ENCODE measurements at regions not wholly inside any gene's neighbourhood (a gene's known extent, or its start where the extent isn't known, plus 50 kb on each side); places are given as distances from the start of the nearest gene placed in this dataset.

DNA sequence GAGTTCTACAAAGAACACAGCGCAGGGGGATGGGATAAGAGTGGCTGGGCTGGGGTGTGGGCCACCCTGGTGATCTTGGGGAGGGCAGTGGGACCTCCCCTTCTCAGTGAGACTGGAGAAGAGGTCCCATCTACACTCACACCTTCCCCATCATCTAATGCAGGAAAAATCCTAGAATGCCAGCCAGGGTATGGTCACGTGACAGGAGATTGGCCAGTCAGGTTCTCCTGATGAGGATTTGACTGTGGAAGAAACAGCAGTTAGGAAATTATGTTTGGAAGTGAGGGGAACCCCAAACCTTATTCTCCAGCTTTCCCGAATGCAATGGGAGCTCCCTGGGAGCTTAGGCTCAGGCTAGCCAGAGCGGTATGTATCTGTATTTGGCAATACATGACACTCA lies 158.8 kb upstream of the GRB10 start:
- H3K9me2 ChIP-seq (replicated peaks; ENCODE audit: low read depth, low read length) = no peaks in the 10 kb centered on the region
- no peak overlapping the region for H3K4me3 ChIP-seq (ENCODE audit: low read length, poor library complexity, severe bottlenecking)
- TF ChIP-seq, protein P1, sequence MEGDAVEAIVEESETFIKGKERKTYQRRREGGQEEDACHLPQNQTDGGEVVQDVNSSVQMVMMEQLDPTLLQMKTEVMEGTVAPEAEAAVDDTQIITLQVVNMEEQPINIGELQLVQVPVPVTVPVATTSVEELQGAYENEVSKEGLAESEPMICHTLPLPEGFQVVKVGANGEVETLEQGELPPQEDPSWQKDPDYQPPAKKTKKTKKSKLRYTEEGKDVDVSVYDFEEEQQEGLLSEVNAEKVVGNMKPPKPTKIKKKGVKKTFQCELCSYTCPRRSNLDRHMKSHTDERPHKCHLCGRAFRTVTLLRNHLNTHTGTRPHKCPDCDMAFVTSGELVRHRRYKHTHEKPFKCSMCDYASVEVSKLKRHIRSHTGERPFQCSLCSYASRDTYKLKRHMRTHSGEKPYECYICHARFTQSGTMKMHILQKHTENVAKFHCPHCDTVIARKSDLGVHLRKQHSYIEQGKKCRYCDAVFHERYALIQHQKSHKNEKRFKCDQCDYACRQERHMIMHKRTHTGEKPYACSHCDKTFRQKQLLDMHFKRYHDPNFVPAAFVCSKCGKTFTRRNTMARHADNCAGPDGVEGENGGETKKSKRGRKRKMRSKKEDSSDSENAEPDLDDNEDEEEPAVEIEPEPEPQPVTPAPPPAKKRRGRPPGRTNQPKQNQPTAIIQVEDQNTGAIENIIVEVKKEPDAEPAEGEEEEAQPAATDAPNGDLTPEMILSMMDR (conservative IDR thresholded peaks at IDR 0.05; ENCODE audit: low read length) = no peak
- TF ChIP-seq EZH2phosphoT487 (IDR thresholded peaks at IDR 0.05; ENCODE audit: borderline replicate concordance) = no peak
- no peaks in the 10 kb centered on the region for H3K4me1 ChIP-seq (ENCODE audit: insufficient read depth, low read length, poor library complexity, severe bottlenecking)
- no peaks in the 10 kb centered on the region for H3F3A ChIP-seq (ENCODE audit: low read depth)
- H3K27me3 ChIP-seq (ENCODE audit: insufficient read depth, low read length, poor library complexity, severe bottlenecking) = peaks cover 6% of the 10 kb centered on the region
- no peaks in the 10 kb centered on the region for H3K79me2 ChIP-seq (ENCODE audit: insufficient read depth, low read length)
- no peaks in the 10 kb centered on the region for H3K9me3 ChIP-seq (ENCODE audit: insufficient read depth, low read depth, low read length)
- H2AFZ ChIP-seq (ENCODE audit: low read length) = no peak overlapping the region
- no peak overlapping the region for H3K4me2 ChIP-seq (ENCODE audit: low read depth, low read length, poor library complexity, severe bottlenecking)
- H4K20me1 ChIP-seq (ENCODE audit: insufficient read depth, low read length, poor library complexity, severe bottlenecking) = no peaks in the 10 kb centered on the region
- H3K9ac ChIP-seq (ENCODE audit: low read depth, low read length, poor library complexity, severe bottlenecking) = no peak overlapping the region
- no peaks in the 10 kb centered on the region for H3K36me3 ChIP-seq (ENCODE audit: insufficient read depth, low read length)

DNA sequence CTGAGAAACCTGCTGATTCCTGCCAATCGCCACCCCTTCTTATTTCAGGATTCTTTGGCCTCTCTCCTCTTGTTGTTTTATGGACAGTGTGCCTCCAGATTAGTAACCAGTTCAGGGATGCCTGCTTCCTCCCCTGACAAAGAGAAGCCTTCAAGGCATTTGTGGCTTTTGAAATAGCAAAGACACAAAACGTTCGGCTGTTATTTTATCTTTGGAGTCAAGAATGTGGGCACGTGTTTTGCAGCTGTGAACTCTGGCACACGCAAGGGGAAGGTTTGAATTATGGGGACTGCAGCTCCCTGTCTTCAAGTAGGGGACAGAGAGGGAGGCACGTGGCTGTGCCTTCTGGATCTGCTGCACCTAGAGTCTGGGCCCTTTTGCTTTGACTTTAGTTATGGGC lies 157.9 kb upstream of the GRB10 start:
- H3K9me2 ChIP-seq (replicated peaks; ENCODE audit: low read depth, low read length) = no peaks in the 10 kb centered on the region
- TF ChIP-seq EZH2phosphoT487 (IDR thresholded peaks at IDR 0.05; ENCODE audit: borderline replicate concordance) = no peak
- no peaks in the 10 kb centered on the region for H3K36me3 ChIP-seq (ENCODE audit: insufficient read depth, low read length)
- no peaks in the 10 kb centered on the region for H4K20me1 ChIP-seq (ENCODE audit: insufficient read depth, low read length, poor library complexity, severe bottlenecking)
- H2AFZ ChIP-seq (ENCODE audit: low read length) = no peak overlapping the region
- no peak overlapping the region for H3K4me3 ChIP-seq (ENCODE audit: low read length, poor library complexity, severe bottlenecking)
- H3K4me2 ChIP-seq (ENCODE audit: low read depth, low read length, poor library complexity, severe bottlenecking) = no peak overlapping the region
- H3K9ac ChIP-seq (ENCODE audit: low read depth, low read length, poor library complexity, severe bottlenecking) = no peak overlapping the region
- no peaks in the 10 kb centered on the region for H3K4me1 ChIP-seq (ENCODE audit: insufficient read depth, low read length, poor library complexity, severe bottlenecking)
- H3K9me3 ChIP-seq (ENCODE audit: insufficient read depth, low read depth, low read length) = no peaks in the 10 kb centered on the region
- H3K27me3 ChIP-seq (ENCODE audit: insufficient read depth, low read length, poor library complexity, severe bottlenecking) = peaks cover 6% of the 10 kb centered on the region
- H3F3A ChIP-seq (ENCODE audit: low read depth) = no peaks in the 10 kb centered on the region
- H3K79me2 ChIP-seq (ENCODE audit: insufficient read depth, low read length) = no peaks in the 10 kb centered on the region

DNA sequence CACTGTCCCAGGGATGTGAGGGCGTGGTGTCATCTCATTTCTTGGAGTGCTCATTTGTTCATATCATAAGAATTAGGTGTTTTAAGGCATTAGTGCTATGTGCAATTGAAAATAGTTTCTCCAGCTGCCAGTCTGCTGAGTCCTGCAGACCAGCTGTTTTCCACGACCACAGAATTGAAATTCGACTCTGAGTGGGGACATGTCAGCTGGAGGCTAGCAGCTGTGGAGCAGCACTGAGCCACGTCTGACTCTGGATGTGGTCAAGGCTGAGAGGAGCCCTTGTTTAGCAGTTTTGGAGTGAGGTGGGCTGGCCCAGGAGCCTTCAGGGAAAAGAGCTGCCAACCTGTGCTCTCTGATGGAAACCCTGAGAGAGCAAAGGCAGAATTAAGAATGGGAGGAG lies 156.3 kb upstream of the GRB10 start:
- Histone ChIP-seq H3K4me2 (ENCODE audit: low read depth, low read length, poor library complexity, severe bottlenecking) (no peak overlapping the region), H3K4me3 (ENCODE audit: low read length, poor library complexity, severe bottlenecking) (no peak overlapping the region), H3K27me3 (ENCODE audit: insufficient read depth, low read length, poor library complexity, severe bottlenecking) (peaks cover 6% of the 10 kb centered on the region), H3K36me3 (ENCODE audit: insufficient read depth, low read length) (no peaks in the 10 kb centered on the region), H3K9me3 (ENCODE audit: insufficient read depth, low read depth, low read length) (no peaks in the 10 kb centered on the region), H3K9ac (ENCODE audit: low read depth, low read length, poor library complexity, severe bottlenecking) (no peak overlapping the region), H3K9me2 (replicated peaks; ENCODE audit: low read depth, low read length) (no peaks in the 10 kb centered on the region), H2AFZ (ENCODE audit: low read length) (no peak overlapping the region), H3F3A (ENCODE audit: low read depth) (no peaks in the 10 kb centered on the region), H3K79me2 (ENCODE audit: insufficient read depth, low read length) (no peaks in the 10 kb centered on the region), H4K20me1 (ENCODE audit: insufficient read depth, low read length, poor library complexity, severe bottlenecking) (no peaks in the 10 kb centered on the region), H3K4me1 (ENCODE audit: insufficient read depth, low read length, poor library complexity, severe bottlenecking) (no peaks in the 10 kb centered on the region)
- TF ChIP-seq, protein P1 (conservative IDR thresholded peaks at IDR 0.05; ENCODE audit: low read length) = no peak
- TF ChIP-seq EZH2phosphoT487 (IDR thresholded peaks at IDR 0.05; ENCODE audit: borderline replicate concordance) = no peak

DNA sequence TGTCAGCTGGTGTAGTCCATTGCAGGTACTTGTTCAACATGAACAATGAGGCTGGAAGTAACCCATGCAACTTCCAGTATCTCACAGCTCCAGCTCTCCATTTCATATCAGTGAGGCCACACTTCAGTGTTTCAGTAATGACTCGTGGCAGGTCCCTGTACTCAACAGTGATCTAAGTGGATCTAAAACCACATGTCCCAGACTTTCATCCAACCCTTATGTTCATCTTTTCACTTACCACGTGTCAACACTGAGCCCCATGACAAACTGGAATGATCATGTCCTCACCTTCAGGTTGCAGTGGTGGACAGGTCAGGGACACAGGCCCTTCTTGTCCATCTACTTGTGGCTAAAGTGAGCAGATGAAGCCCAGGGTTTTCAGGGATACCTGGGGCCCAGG lies 155.0 kb upstream of the GRB10 start:
- Histone ChIP-seq H3K36me3 (ENCODE audit: insufficient read depth, low read length) (no peaks in the 10 kb centered on the region), H3K9ac (ENCODE audit: low read depth, low read length, poor library complexity, severe bottlenecking) (no peak overlapping the region), H3K4me1 (ENCODE audit: insufficient read depth, low read length, poor library complexity, severe bottlenecking) (no peaks in the 10 kb centered on the region), H2AFZ (ENCODE audit: low read length) (no peak overlapping the region), H3F3A (ENCODE audit: low read depth) (no peaks in the 10 kb centered on the region), H3K27me3 (ENCODE audit: insufficient read depth, low read length, poor library complexity, severe bottlenecking) (peaks cover 6% of the 10 kb centered on the region), H3K79me2 (ENCODE audit: insufficient read depth, low read length) (no peaks in the 10 kb centered on the region), H3K4me3 (ENCODE audit: low read length, poor library complexity, severe bottlenecking) (no peak overlapping the region), H3K9me2 (replicated peaks; ENCODE audit: low read depth, low read length) (no peaks in the 10 kb centered on the region), H3K4me2 (ENCODE audit: low read depth, low read length, poor library complexity, severe bottlenecking) (no peak overlapping the region), H4K20me1 (ENCODE audit: insufficient read depth, low read length, poor library complexity, severe bottlenecking) (no peaks in the 10 kb centered on the region), H3K9me3 (ENCODE audit: insufficient read depth, low read depth, low read length) (no peaks in the 10 kb centered on the region)
- TF ChIP-seq, protein P1 (conservative IDR thresholded peaks at IDR 0.05; ENCODE audit: low read length) = no peak
- no peak for TF ChIP-seq EZH2phosphoT487 (IDR thresholded peaks at IDR 0.05; ENCODE audit: borderline replicate concordance)

Measured in Loucy (cell line).